Right atrium auricular region (tissue), 2 donors: ENCODE measurements at regions not wholly inside any gene's neighbourhood (a gene's known extent, or its start where the extent isn't known, plus 50 kb on each side); places are given as distances from the start of the nearest gene placed in this dataset.

Experiments
- DNase-seq: peaks from one replicate; pipeline ENCODE4 v3.0.0-alpha.2; 2019; ENCODE audit warnings: low spot score
- H3K27ac ChIP-seq, 2 donors: fragments of 200-600 bp; sonication (generic); 1 replicate in 1 of 2; 2 replicates in 1 of 2; pipeline ENCODE4 v1.5.1; 2016 to 2019
- H3K27me3 ChIP-seq, 2 donors: fragments of 200-600 bp; sonication (generic); one replicate each; pipeline versions ENCODE4 v1.5.1 to v1.6.0; 2017 to 2019
- H3K36me3 ChIP-seq: fragments of 200-600 bp; sonication (generic); one replicate; pipeline ENCODE4 v1.5.1; 2016
- H3K4me1 ChIP-seq, 2 donors: fragments of 200-600 bp; sonication (generic); one replicate each; pipeline versions ENCODE4 v1.5.1 to v1.6.0; 2017 to 2019
- H3K4me3 ChIP-seq, 2 donors: fragments of 200-600 bp; sonication (generic); 1 replicate in 1 of 2; 2 replicates in 1 of 2; pipeline ENCODE4 v1.5.1; 2017 to 2019; ENCODE audit warnings: mild to moderate bottlenecking in 1 of 2, moderate library complexity in 1 of 2
- H3K9me3 ChIP-seq, 2 donors: fragments of 200-600 bp; sonication (generic); one replicate each; pipeline ENCODE4 v1.5.1; 2019
- CTCF ChIP-seq, 2 donors: fragments of 200-600 bp; sonication (generic); IDR thresholded peaks; one replicate each; pipeline ENCODE4 v1.5.1; 2019; ENCODE audit warnings: antibody characterized with exemption in 2 of 2

GRCh38 chr10:107616463-107617410 is 452.2 kb upstream of the SORCS1 start:
- no peak for DNase-seq
- Histone ChIP-seq H3K4me3 (no peak overlapping the region), H3K36me3 (no peaks in the 10 kb centered on the region), H3K4me1 (no peaks in the 10 kb centered on the region), H3K27me3 (no peaks in the 10 kb centered on the region), H3K27ac (no peak overlapping the region), H3K9me3 (no peaks in the 10 kb centered on the region)
- TF ChIP-seq CTCF (IDR thresholded peaks at IDR 0.05), result no peak

GRCh38 chr10:107616031-107616430 is 451.5 kb upstream of the SORCS1 start:
- H3K36me3 ChIP-seq, result no peaks in the 10 kb centered on the region
- DNase-seq, result no peak

GRCh38 chr10:107614939-107615685 is 450.6 kb upstream of the SORCS1 start:
- TF ChIP-seq CTCF (IDR thresholded peaks at IDR 0.05), result no peak
- no peak overlapping the region for H3K4me3 ChIP-seq

More at GRCh38 chr10:107616031-107616430, 451.5 kb upstream of the SORCS1 start:
- Histone ChIP-seq H3K27me3 (no peaks in the 10 kb centered on the region), H3K27ac (no peak overlapping the region), H3K4me1 (no peaks in the 10 kb centered on the region), H3K4me3 (no peak overlapping the region), H3K9me3 (no peaks in the 10 kb centered on the region)
- TF ChIP-seq CTCF (IDR thresholded peaks at IDR 0.05), result no peak

GRCh38 chr10:107611115-107611514 is 446.6 kb upstream of the SORCS1 start:
- Histone ChIP-seq H3K9me3 (no peaks in the 10 kb centered on the region), H3K4me3 (no peak overlapping the region), H3K36me3 (no peaks in the 10 kb centered on the region), H3K27ac (no peak overlapping the region), H3K27me3 (no peaks in the 10 kb centered on the region), H3K4me1 (no peaks in the 10 kb centered on the region)
- no peak for DNase-seq
- no peak for TF ChIP-seq CTCF (IDR thresholded peaks at IDR 0.05)

More at GRCh38 chr10:107614939-107615685, 450.6 kb upstream of the SORCS1 start:
- Histone ChIP-seq H3K9me3 (no peaks in the 10 kb centered on the region), H3K27me3 (no peaks in the 10 kb centered on the region), H3K27ac (no peak overlapping the region), H3K36me3 (no peaks in the 10 kb centered on the region), H3K4me1 (no peaks in the 10 kb centered on the region)
- no peak for DNase-seq

GRCh38 chr10:107589081-107589480 is 424.6 kb upstream of the SORCS1 start:
- Histone ChIP-seq H3K27me3 (no peaks in the 10 kb centered on the region), H3K27ac (no peak overlapping the region), H3K36me3 (no peaks in the 10 kb centered on the region), H3K9me3 (peaks cover 0 to 15% of the 10 kb centered on the region in 2 donors), H3K4me3 (no peak overlapping the region), H3K4me1 (no peaks in the 10 kb centered on the region)
- no peak for DNase-seq
- no peak for TF ChIP-seq CTCF (IDR thresholded peaks at IDR 0.05)
